Tibial nerve (tissue), 4 donors: ENCODE measurements at regions not wholly inside any gene's neighbourhood (a gene's known extent, or its start where the extent isn't known, plus 50 kb on each side); places are given as distances from the start of the nearest gene placed in this dataset.

Experiments used
- DNase-seq, 2 donors: peaks; one replicate each; pipeline ENCODE4 v3.0.0-alpha.2; 2019; ENCODE audit warnings: low spot score in 2 of 2
- H3K27ac ChIP-seq, 4 donors: fragments of 200-600 bp; sonication (generic) in 3 of 4; one replicate each; pipeline ENCODE4 v1.5.1; 2017 to 2019; ENCODE audit warnings: mild to moderate bottlenecking in 1 of 4
- H3K27me3 ChIP-seq, 2 donors: fragments of 200-600 bp; sonication (generic) in 1 of 2; one replicate each; pipeline versions ENCODE4 v1.5.1 to v1.6.0; 2017 to 2019
- H3K36me3 ChIP-seq, 3 donors: fragments of 200-600 bp; sonication (generic); one replicate each; pipeline ENCODE4 v1.5.1; 2018 to 2019
- H3K4me1 ChIP-seq, 4 donors: fragments of 200-600 bp; sonication (generic) in 3 of 4; one replicate each; pipeline ENCODE4 v1.5.1; 2017 to 2019
- H3K4me3 ChIP-seq, 4 donors: fragments of 200-600 bp; sonication (generic) in 3 of 4; one replicate each; pipeline ENCODE4 v1.5.1; 2017 to 2019; ENCODE audit warnings: mild to moderate bottlenecking in 1 of 4, moderate library complexity in 1 of 4
- H3K9me3 ChIP-seq, 4 donors: fragments of 200-600 bp; sonication (generic) in 3 of 4; one replicate each; pipeline ENCODE4 v1.5.1; 2017 to 2019
- CTCF ChIP-seq, 5 experiments: fragments of 200-600 bp in 3 of 5; fragments of 450-650 bp in 2 of 5; sonication (generic) in 3 of 5; IDR thresholded peaks; one replicate each; pipeline ENCODE4 v1.5.1; 2016 to 2019; ENCODE audit warnings: antibody characterized with exemption in 5 of 5, mild to moderate bottlenecking in 3 of 5, moderate library complexity in 2 of 5
- EP300 ChIP-seq, 2 donors: sonication (generic); formaldehyde crosslinking; IDR thresholded peaks; one replicate each; pipeline ENCODE4 v1.6.1; 2017; ENCODE audit warnings: antibody characterized with exemption in 2 of 2, mild to moderate bottlenecking in 1 of 2
- POLR2A ChIP-seq, 2 donors: fragments of 450-650 bp; IDR thresholded peaks; one replicate each; pipeline ENCODE4 v1.6.1; 2017; ENCODE audit warnings: antibody characterized with exemption in 2 of 2, mild to moderate bottlenecking in 2 of 2, moderate library complexity in 2 of 2
- WGBS, 2 donors: methylation state at CpG; one replicate each; pipeline ENCODE4 v1.1.5; 2018; 5-methylcytosine and 5-hydroxymethylcytosine counted together

GRCh38 chr4:138085736-138086305, 156.3 kb downstream of the SLC7A11 start:
- no peak for TF ChIP-seq EP300 (IDR thresholded peaks at IDR 0.05)
- TF ChIP-seq POLR2A (IDR thresholded peaks at IDR 0.05): no peak
- TF ChIP-seq CTCF (IDR thresholded peaks at IDR 0.05): no peak
- no peaks in the 10 kb centered on the region for H3K36me3 ChIP-seq
- no peak overlapping the region for H3K4me3 ChIP-seq
- no peaks in the 10 kb centered on the region for H3K27me3 ChIP-seq
- H3K4me1 ChIP-seq: peaks cover 0 to 12% (median 0%) of the 10 kb centered on the region in 4 donors
- DNase-seq: no peak
- H3K27ac ChIP-seq: no peak overlapping the region
- no peaks in the 10 kb centered on the region for H3K9me3 ChIP-seq
- 57 to 62% methylated on average over 5 of the region's 5 CpGs for WGBS, 2 donors

- DNase-seq: no peak
- H3K27me3 ChIP-seq: no peaks in the 10 kb centered on the region
- peaks cover 0 to 2% (median 0%) of the 10 kb centered on the region in 4 donors for H3K4me1 ChIP-seq
- H3K9me3 ChIP-seq: no peaks in the 10 kb centered on the region
- no peak overlapping the region for H3K4me3 ChIP-seq
- no peaks in the 10 kb centered on the region for H3K36me3 ChIP-seq
- no peak overlapping the region for H3K27ac ChIP-seq
- 66 to 76% methylated on average over 4 of the region's 4 CpGs for WGBS, 2 donors
- no peak for TF ChIP-seq CTCF (IDR thresholded peaks at IDR 0.05)
- no peak for TF ChIP-seq POLR2A (IDR thresholded peaks at IDR 0.05)
- TF ChIP-seq EP300 (IDR thresholded peaks at IDR 0.05): no peak
Measured at GRCh38 chr4:138078751-138079520, 163.2 kb downstream of the SLC7A11 start.

GRCh38 chr4:138078253-138078652, 163.9 kb downstream of the SLC7A11 start:
- H3K9me3 ChIP-seq: no peaks in the 10 kb centered on the region
- H3K4me3 ChIP-seq: no peak overlapping the region
- H3K4me1 ChIP-seq: peaks cover 0 to 2% (median 0%) of the 10 kb centered on the region in 4 donors
- DNase-seq: no peak
- no peaks in the 10 kb centered on the region for H3K27me3 ChIP-seq
- H3K36me3 ChIP-seq: no peaks in the 10 kb centered on the region
- TF ChIP-seq POLR2A (IDR thresholded peaks at IDR 0.05) (no peak), CTCF (IDR thresholded peaks at IDR 0.05) (no peak), EP300 (IDR thresholded peaks at IDR 0.05) (no peak)
- H3K27ac ChIP-seq: no peak overlapping the region
- 69 to 71% methylated on average over 2 of the region's 2 CpGs for WGBS, 2 donors

GRCh38 chr4:138076561-138076960, 165.6 kb downstream of the SLC7A11 start:
- 92 to 94% methylated on average over 1 of the region's 1 CpG for WGBS, 2 donors
- DNase-seq: no peak
- H3K27me3 ChIP-seq: no peaks in the 10 kb centered on the region
- no peak overlapping the region for H3K27ac ChIP-seq
- no peak for TF ChIP-seq POLR2A (IDR thresholded peaks at IDR 0.05)
- TF ChIP-seq EP300 (IDR thresholded peaks at IDR 0.05): no peak
- TF ChIP-seq CTCF (IDR thresholded peaks at IDR 0.05): no peak
- H3K36me3 ChIP-seq: no peaks in the 10 kb centered on the region
- peaks cover 0 to 2% (median 0%) of the 10 kb centered on the region in 4 donors for H3K4me1 ChIP-seq
- no peak overlapping the region for H3K4me3 ChIP-seq
- no peaks in the 10 kb centered on the region for H3K9me3 ChIP-seq

GRCh38 chr4:138070816-138071215, 171.3 kb downstream of the SLC7A11 start:
- Histone ChIP-seq H3K27ac (no peak overlapping the region), H3K36me3 (no peaks in the 10 kb centered on the region), H3K4me1 (no peaks in the 10 kb centered on the region), H3K9me3 (peaks cover 0 to 5% (median 0%) of the 10 kb centered on the region in 4 donors), H3K4me3 (no peak overlapping the region), H3K27me3 (no peaks in the 10 kb centered on the region)
- TF ChIP-seq CTCF (IDR thresholded peaks at IDR 0.05) (no peak), POLR2A (IDR thresholded peaks at IDR 0.05) (no peak), EP300 (IDR thresholded peaks at IDR 0.05) (no peak)
- no peak for DNase-seq
- 69 to 73% methylated on average over 2 of the region's 2 CpGs for WGBS, 2 donors
